GM12878 (cell line): ENCODE measurements at regions not wholly inside any gene's neighbourhood (a gene's known extent, or its start where the extent isn't known, plus 50 kb on each side); places are given as distances from the start of the nearest gene placed in this dataset.

Experiments
- CHD1 ChIP-seq: IDR thresholded peaks from 2 replicates; pipeline ENCODE4 v1.6.1; 2012; ENCODE audit warnings: low read depth, low read length, improper control_type of control experiment
- CREB1 ChIP-seq: IDR thresholded peaks from 2 replicates; pipeline ENCODE4 v1.6.1; 2012; ENCODE audit warnings: low read depth, mild to moderate bottlenecking, inconsistent platforms
- ELK1 ChIP-seq: IDR thresholded peaks from 2 replicates; pipeline ENCODE4 v1.6.1; 2012; ENCODE audit warnings: low read depth, low read length, improper control_type of control experiment
- HCFC1 ChIP-seq: fragments of 150-350 bp; IDR thresholded peaks from 2 replicates; pipeline ENCODE4 v1.6.1; 2014; ENCODE audit warnings: low read length
- NFXL1 ChIP-seq: fragments of 450-650 bp; IDR thresholded peaks from 2 replicates; pipeline ENCODE4 v1.6.1; 2017; ENCODE audit warnings: antibody characterized with exemption, mild to moderate bottlenecking, borderline replicate concordance
- RFX5 ChIP-seq: IDR thresholded peaks from 2 replicates; pipeline ENCODE4 v1.6.1; 2011; ENCODE audit warnings: low read depth, low read length, improper control_type of control experiment
- ZNF622 ChIP-seq: fragments of 450-650 bp; IDR thresholded peaks from 2 replicates; pipeline ENCODE4 v1.6.1; 2017; ENCODE audit warnings: mild to moderate bottlenecking, inconsistent platforms
- TF ChIP-seq, protein P1 (sequence below): fragments of 450-650 bp; formaldehyde crosslinking; IDR thresholded peaks from 2 replicates; pipeline ENCODE4 v1.5.0; 2022; ENCODE audit warnings: mild to moderate bottlenecking, missing genetic modification characterization
- TF ChIP-seq, protein P2 (sequence below): fragments of 450-650 bp; IDR thresholded peaks from 2 replicates; pipeline ENCODE4 v1.6.1; 2018; ENCODE audit warnings: mild to moderate bottlenecking, low read depth, moderate library complexity; ENCODE audit not compliant: partially characterized antibody

DNA sequence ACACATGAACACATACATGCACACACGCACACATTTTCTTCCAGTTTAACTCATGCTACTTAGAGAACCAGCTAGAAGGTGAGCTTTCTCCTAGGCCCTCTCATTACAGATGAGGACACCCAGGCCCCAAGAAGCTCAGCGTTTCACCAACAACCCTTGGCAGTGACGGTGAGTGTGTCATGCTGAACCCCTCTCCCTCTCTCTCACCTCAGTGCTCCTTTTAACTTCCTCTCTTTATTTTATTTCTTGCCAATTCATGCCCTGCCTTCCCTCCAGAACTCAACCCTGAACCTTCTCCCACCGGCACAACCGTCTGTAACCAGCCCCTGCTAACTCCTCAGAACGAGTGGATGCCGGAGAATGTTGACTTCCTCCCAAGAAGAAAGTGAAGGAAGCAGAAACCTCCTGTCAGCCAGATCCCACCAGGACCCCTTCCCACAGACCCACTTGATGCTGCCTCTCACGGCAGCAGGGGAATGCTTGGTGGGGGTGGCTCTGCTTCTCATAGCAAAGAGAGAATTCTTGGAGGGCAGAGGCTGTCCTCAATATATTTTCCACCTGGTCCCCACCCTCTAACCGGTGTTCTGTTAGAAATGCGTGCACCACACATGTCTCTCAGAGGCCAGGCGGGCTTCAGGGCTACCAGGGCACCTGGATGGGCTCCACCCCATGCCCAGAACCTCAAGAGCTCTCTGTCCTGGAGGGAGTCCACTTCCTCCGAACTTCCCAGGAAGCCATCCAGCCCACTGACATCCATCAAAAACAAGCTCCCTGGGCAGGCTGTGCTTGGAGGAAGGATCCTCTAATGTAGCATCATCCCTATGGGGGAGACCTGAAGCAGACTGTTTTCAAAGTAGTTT lies 134.0 kb downstream of the TOMM20 start (continued):
- TF ChIP-seq ZNF622 (no peak), CHD1 (no peak), RFX5 (no peak), NFXL1 (no peak), HCFC1 (no peak), ELK1 (no peak), CREB1 (no peak)
- TF ChIP-seq, protein P1, sequence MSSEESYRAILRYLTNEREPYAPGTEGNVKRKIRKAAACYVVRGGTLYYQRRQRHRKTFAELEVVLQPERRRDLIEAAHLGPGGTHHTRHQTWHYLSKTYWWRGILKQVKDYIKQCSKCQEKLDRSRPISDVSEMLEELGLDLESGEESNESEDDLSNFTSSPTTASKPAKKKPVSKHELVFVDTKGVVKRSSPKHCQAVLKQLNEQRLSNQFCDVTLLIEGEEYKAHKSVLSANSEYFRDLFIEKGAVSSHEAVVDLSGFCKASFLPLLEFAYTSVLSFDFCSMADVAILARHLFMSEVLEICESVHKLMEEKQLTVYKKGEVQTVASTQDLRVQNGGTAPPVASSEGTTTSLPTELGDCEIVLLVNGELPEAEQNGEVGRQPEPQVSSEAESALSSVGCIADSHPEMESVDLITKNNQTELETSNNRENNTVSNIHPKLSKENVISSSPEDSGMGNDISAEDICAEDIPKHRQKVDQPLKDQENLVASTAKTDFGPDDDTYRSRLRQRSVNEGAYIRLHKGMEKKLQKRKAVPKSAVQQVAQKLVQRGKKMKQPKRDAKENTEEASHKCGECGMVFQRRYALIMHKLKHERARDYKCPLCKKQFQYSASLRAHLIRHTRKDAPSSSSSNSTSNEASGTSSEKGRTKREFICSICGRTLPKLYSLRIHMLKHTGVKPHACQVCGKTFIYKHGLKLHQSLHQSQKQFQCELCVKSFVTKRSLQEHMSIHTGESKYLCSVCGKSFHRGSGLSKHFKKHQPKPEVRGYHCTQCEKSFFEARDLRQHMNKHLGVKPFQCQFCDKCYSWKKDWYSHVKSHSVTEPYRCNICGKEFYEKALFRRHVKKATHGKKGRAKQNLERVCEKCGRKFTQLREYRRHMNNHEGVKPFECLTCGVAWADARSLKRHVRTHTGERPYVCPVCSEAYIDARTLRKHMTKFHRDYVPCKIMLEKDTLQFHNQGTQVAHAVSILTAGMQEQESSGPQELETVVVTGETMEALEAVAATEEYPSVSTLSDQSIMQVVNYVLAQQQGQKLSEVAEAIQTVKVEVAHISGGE (CRISPR knock-in tag): no peak
- TF ChIP-seq, protein P2, sequence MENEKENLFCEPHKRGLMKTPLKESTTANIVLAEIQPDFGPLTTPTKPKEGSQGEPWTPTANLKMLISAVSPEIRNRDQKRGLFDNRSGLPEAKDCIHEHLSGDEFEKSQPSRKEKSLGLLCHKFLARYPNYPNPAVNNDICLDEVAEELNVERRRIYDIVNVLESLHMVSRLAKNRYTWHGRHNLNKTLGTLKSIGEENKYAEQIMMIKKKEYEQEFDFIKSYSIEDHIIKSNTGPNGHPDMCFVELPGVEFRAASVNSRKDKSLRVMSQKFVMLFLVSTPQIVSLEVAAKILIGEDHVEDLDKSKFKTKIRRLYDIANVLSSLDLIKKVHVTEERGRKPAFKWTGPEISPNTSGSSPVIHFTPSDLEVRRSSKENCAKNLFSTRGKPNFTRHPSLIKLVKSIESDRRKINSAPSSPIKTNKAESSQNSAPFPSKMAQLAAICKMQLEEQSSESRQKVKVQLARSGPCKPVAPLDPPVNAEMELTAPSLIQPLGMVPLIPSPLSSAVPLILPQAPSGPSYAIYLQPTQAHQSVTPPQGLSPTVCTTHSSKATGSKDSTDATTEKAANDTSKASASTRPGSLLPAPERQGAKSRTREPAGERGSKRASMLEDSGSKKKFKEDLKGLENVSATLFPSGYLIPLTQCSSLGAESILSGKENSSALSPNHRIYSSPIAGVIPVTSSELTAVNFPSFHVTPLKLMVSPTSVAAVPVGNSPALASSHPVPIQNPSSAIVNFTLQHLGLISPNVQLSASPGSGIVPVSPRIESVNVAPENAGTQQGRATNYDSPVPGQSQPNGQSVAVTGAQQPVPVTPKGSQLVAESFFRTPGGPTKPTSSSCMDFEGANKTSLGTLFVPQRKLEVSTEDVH: no peak
